ENCODE measurements at regions not wholly inside any gene's neighbourhood (a gene's known extent, or its start where the extent isn't known, plus 50 kb on each side); places are given as distances from the start of the nearest gene placed in this dataset.
"Not testable (repeated sequence)": the region's sequence is repeated elsewhere in the genome, so short reads cannot be mapped to it uniquely, and the experiment has no call there.

DNA sequence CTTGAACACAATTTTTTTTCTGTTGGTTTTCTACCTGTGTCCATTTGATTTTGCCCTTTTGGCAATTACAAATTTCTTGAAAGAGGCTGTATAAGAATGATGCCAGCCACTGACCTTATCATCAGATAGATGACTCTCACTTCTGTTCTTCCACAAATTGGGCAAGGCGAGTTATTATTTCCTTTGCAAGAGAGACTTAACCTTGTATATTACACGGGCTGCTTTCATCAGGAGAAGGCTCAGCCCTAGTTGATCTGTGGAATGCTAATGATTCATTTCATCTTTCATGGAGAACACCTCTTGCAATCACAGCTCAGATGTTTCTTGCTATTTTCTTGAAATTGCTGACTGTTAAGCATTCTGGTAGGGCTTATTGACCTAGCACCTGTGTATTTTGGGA is 1155.4 kb downstream of the STIM2 start:
- DNase-seq (ENCODE audit: low read depth): no peak
- TF ChIP-seq CTCF (IDR thresholded peaks at IDR 0.05; ENCODE audit: insufficient read depth, low read depth, low read length, missing control alignments): no peak
- no peak overlapping the region for H3K4me3 ChIP-seq (ENCODE audit: low read length)

DNA sequence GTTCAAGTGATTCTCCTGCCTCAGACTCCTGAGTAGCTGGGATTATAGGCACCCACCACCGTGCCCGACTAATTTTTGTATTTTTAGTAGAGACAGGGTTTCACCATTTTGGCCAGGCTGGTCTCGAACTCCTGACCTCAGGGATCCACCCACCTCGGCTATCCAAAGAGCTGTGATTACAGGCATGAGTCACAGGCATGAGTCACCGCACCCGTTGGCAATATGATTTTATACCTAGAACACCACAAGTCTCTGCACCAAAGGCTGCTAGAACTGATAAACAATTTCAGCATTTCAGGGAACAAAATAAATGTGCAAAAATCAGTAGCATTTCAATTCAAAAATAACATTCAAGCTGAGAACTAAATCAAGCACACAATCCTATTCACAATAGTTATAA is 1177.6 kb downstream of the STIM2 start:
- H3K4me3 ChIP-seq (ENCODE audit: low read length): not testable (repeated sequence)
- peak; percentile 65 for DNase-seq (ENCODE audit: low read depth)

DNA sequence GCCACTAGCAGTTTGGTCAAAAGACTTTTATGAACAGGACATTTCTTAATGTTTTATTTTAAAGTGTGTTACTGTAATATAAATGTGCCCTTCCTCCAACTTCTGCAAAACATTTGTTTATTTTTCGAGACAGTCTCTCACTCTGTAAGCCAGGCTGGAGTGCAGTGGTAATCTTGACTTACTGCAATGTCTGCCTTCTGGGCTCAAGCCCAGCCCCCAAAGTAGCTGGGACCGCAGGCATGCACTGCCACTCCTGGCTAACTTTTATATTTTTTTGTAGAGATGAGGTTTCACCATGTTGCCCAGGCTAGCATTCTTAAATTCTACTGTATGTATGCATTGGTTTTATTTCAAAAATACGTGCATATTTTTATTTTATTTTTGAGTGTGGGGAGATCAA is 1201.9 kb downstream of the STIM2 start:
- no peak for TF ChIP-seq CTCF (IDR thresholded peaks at IDR 0.05; ENCODE audit: insufficient read depth, low read depth, low read length, missing control alignments)
- no peak overlapping the region for H3K4me3 ChIP-seq (ENCODE audit: low read length)

GRCh38 chr4:28073860-28074555 is 1213.4 kb downstream of the STIM2 start:
- DNase-seq (ENCODE audit: low read depth): no peak
- no peak overlapping the region for H3K4me3 ChIP-seq (ENCODE audit: low read length)
- TF ChIP-seq CTCF (IDR thresholded peaks at IDR 0.05; ENCODE audit: insufficient read depth, low read depth, low read length, missing control alignments): no peak

More for the DNA sequence above, 1201.9 kb downstream of the STIM2 start:
- no peak for DNase-seq (ENCODE audit: low read depth)

DNA sequence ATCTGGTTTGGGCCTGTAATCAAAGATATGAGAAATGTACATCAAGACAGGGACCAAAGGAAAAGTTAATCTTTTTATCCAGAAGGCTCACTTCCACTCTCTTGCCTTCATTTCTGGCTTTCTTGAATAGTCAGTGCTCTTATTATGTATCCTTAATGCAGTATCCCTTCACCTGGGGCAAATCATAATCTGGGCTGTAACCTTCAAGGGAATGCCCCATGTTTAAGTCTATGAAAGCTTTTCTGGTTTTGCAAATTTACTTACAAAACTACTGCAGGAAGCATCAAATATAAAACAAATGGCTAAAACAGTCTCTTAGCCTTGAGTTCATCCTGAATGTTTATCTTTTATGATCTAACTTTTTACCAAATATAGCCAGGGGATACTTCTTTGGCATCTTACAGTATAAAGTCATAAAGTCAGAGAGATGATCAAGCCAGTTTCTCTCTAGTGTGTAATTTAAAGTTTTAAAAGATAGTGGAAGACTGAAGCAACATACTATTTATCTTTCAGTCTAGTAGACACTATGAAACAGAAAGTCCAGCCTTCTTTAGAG is 1214.8 kb downstream of the STIM2 start:
- no peak for DNase-seq (ENCODE audit: low read depth)
- H3K4me3 ChIP-seq (ENCODE audit: low read length): no peak overlapping the region
- no peak for TF ChIP-seq CTCF (IDR thresholded peaks at IDR 0.05; ENCODE audit: insufficient read depth, low read depth, low read length, missing control alignments)

DNA sequence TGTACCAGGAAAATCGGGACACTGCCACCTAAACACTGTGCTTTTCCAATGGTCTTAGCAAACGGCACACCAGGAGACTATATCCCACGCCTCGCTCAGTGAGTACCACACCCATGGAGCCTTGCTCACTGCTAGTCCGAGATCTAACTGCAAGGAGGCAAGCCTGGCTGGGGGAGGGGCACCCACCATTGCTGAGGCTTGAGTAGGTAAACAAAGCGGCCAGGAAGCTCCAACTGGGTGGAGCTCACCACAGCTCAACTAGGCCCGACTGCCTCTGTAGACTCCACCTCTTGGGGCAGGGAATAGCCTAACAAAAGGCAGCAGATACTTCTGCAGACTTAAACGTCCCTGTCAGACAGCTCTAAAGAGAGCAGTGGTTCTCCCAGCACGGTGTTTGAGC is 1216.6 kb downstream of the STIM2 start:
- DNase-seq (ENCODE audit: low read depth); H3K4me3 ChIP-seq (ENCODE audit: low read length): not testable (repeated sequence)

DNA sequence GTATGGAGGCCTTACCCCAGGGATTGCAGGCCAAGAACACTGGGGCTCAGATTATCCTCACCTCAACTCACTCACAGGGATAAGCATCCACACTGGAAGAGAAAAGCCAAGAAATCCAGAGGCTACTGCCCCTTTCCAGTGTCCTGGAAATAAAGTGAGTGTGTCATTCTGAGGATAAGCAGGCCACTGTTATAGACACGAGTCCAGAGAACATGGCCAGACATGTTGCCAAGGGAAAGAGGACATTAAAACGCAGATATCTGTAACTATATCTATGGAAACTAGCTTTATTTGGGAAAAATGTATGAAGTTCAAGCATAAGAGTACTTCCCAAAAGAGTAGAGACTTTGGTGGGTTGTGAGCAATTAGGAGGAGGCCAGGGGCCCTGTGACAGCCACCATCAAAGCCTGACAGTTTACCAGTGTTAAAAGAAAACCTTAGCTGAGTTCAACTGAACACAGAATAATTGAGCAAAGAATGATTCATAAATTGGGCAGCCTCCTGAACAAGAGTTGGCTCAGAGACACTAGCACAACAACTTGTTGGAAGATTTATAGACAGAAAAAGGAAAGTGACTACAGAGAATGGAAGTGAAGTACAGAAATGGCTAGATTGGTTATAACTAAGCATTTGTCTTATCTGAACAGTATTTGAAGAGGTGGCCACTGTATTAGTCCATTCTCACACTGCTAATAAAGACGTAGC is 1222.2 kb downstream of the STIM2 start:
- H3K4me3 ChIP-seq (ENCODE audit: low read length): no peak overlapping the region
- peak; percentile 48 for DNase-seq (ENCODE audit: low read depth)
- no peak for TF ChIP-seq CTCF (IDR thresholded peaks at IDR 0.05; ENCODE audit: insufficient read depth, low read depth, low read length, missing control alignments)

DNA sequence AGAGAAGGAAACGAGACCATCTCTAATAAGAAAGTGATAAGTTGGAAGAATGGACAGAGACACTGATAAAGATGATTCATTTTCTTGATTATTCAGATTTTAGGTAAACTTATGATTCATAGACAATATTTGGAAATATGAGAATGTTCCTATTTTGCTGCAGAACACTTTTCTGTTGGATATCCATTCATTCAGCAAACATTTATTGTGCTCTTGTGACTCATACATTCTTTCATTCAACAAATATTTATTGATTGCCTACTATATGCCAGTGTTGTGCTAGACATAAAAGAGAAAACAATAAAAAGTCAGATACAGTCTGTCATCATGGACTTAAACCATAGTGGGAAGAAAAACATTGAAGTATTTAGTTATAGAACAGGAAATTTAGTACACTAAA is 1232.0 kb downstream of the STIM2 start:
- peak; percentile 44 for DNase-seq (ENCODE audit: low read depth)
- no peak overlapping the region for H3K4me3 ChIP-seq (ENCODE audit: low read length)
- no peak for TF ChIP-seq CTCF (IDR thresholded peaks at IDR 0.05; ENCODE audit: insufficient read depth, low read depth, low read length, missing control alignments)
